ENCODE measurements at regions not wholly inside any gene's neighbourhood (a gene's known extent, or its start where the extent isn't known, plus 50 kb on each side); places are given as distances from the start of the nearest gene placed in this dataset.

DNA sequence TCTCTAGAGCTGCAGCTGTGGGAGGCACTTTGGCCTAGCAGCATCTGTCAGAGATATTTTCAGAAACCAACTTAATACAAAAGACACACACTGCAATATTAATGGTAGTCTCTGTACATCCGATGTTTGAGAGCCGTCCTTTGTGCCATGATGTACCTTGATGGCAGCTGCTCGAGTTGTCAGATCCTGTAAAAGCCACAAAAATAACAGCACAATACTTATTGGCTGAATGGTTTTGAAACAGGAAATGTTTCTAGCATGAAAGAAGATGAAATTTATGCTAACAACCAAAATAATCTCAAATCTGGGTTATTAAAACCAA, 445.5 kb upstream of the TBL1XR1 start:
- no peak for TF ChIP-seq POLR2A (IDR thresholded peaks at IDR 0.05)
- TF ChIP-seq, protein P1, sequence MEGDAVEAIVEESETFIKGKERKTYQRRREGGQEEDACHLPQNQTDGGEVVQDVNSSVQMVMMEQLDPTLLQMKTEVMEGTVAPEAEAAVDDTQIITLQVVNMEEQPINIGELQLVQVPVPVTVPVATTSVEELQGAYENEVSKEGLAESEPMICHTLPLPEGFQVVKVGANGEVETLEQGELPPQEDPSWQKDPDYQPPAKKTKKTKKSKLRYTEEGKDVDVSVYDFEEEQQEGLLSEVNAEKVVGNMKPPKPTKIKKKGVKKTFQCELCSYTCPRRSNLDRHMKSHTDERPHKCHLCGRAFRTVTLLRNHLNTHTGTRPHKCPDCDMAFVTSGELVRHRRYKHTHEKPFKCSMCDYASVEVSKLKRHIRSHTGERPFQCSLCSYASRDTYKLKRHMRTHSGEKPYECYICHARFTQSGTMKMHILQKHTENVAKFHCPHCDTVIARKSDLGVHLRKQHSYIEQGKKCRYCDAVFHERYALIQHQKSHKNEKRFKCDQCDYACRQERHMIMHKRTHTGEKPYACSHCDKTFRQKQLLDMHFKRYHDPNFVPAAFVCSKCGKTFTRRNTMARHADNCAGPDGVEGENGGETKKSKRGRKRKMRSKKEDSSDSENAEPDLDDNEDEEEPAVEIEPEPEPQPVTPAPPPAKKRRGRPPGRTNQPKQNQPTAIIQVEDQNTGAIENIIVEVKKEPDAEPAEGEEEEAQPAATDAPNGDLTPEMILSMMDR (IDR thresholded peaks at IDR 0.05): no peak
